SK-N-MC (cell line): ENCODE measurements at regions not wholly inside any gene's neighbourhood (a gene's known extent, or its start where the extent isn't known, plus 50 kb on each side); places are given as distances from the start of the nearest gene placed in this dataset.

ENCODE experiments used
- EZH2 ChIP-seq: fragments of 200-600 bp; sonication (generic); IDR thresholded peaks from one replicate; pipeline ENCODE4 v1.6.1; 2017; ENCODE audit warnings: antibody characterized with exemption
- FOXP2 ChIP-seq: optimal IDR thresholded peaks from 2 replicates; pipeline ENCODE3; 2011; ENCODE audit warnings: mild to moderate bottlenecking, moderate library complexity; ENCODE audit not compliant: insufficient read depth; ENCODE audit errors: extremely low read length, control extremely low read depth
- POLR2AphosphoS5 ChIP-seq: IDR thresholded peaks from 2 replicates; pipeline ENCODE4 v1.6.1; 2012; ENCODE audit warnings: mild to moderate bottlenecking, low read depth, low read length, borderline replicate concordance

GRCh38 chr10:131678171-131678570 lies 222.6 kb upstream of the PPP2R2D start:
- no peak for TF ChIP-seq EZH2
- TF ChIP-seq POLR2AphosphoS5, result no peak
- TF ChIP-seq FOXP2, result no peak
